K562 (cell line): ENCODE measurements at regions not wholly inside any gene's neighbourhood (a gene's known extent, or its start where the extent isn't known, plus 50 kb on each side); places are given as distances from the start of the nearest gene placed in this dataset.

Experiments used
- BACH1 ChIP-seq: fragments of 200-800 bp; sonication (Bioruptor generic); IDR thresholded peaks from 2 replicates; pipeline ENCODE4 v1.6.1; 2016; ENCODE audit warnings: missing genetic modification characterization, missing compliant biosample characterization
- CHD2 ChIP-seq: IDR thresholded peaks from 2 replicates; pipeline ENCODE4 v1.6.1; 2011; ENCODE audit warnings: low read depth, low read length
- MYC ChIP-seq, 2 experiments: fragments of 250-450 bp in 1 of 2; sonication (Bioruptor Pico) in 1 of 2; IDR thresholded peaks; 2 replicates each; pipeline versions ENCODE4 v1.5.1 to v1.6.1; 2012 to 2021; ENCODE audit warnings: low read depth in 2 of 2, borderline replicate concordance in 1 of 2, improper control_type of control experiment in 1 of 2, low read length in 1 of 2, mild to moderate bottlenecking in 1 of 2, moderate library complexity in 1 of 2
- NFXL1 ChIP-seq: fragments of 450-650 bp; formaldehyde crosslinking; IDR thresholded peaks from 2 replicates; pipeline ENCODE4 v1.4.0; 2021; ENCODE audit warnings: mild to moderate bottlenecking
- RCOR1 ChIP-seq, 2 experiments: IDR thresholded peaks; 2 replicates each; pipeline ENCODE4 v1.6.1; 2012; ENCODE audit warnings: low read depth in 2 of 2, low read length in 2 of 2, borderline replicate concordance in 1 of 2, improper control_type of control experiment in 1 of 2
- SPI1 ChIP-seq: IDR thresholded peaks from 2 replicates; pipeline ENCODE4 v1.6.1; 2011; ENCODE audit warnings: low read depth, low read length, control low read depth, borderline replicate concordance
- TAF7 ChIP-seq: fragments of 450-650 bp; IDR thresholded peaks from 2 replicates; pipeline ENCODE4 v1.6.1; 2016; ENCODE audit warnings: missing genetic modification characterization, missing compliant biosample characterization
- TBL1XR1 ChIP-seq, 2 experiments: IDR thresholded peaks; 2 replicates each; pipeline ENCODE4 v1.6.1; 2012; ENCODE audit warnings: improper control_type of control experiment in 2 of 2, low read length in 2 of 2, mild to moderate bottlenecking in 1 of 2
- U2AF1 ChIP-seq: fragments of 200-400 bp; formaldehyde crosslinking; optimal IDR thresholded peaks from 2 replicates; pipeline ENCODE3; 2017; ENCODE audit warnings: mild to moderate bottlenecking, low read depth, low read length, moderate library complexity
- ZNF134 ChIP-seq: fragments of 250-450 bp; sonication (Bioruptor Pico); conservative IDR thresholded peaks from 2 replicates; pipeline ENCODE4 v1.4.0; 2020
- ZNF143 ChIP-seq: sonication (generic); formaldehyde crosslinking; IDR thresholded peaks from 2 replicates; pipeline ENCODE4 v1.9.0; 2022; ENCODE audit warnings: mild to moderate bottlenecking, missing genetic modification reagents
- TF ChIP-seq, protein P1 (sequence below): sonication (generic); formaldehyde crosslinking; IDR thresholded peaks from 2 replicates; pipeline ENCODE4 v1.9.0; 2022; ENCODE audit warnings: mild to moderate bottlenecking, missing genetic modification reagents

DNA sequence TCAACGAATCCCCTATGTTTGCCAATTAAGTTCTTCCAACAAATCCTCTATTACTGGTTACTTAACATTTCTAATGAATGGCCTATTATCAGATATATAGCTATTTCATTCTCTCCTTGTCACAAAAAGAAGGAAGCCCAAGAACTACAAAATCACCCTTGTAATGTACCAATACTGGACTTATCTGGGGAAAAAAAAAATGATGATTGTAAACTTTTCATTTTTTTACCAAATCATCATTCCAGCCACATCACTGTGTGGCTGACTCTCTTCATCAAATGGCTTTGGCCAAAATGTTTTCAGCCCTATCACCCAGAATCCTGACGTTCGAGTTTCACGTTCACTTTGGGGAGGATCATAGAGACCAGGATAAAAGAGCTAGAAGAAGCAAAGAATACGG is 216.7 kb downstream of the ACTL7B start:
- no peak for TF ChIP-seq ZNF143
- no peak for TF ChIP-seq ZNF134 (CRISPR knock-in tag)
- no peak for TF ChIP-seq BACH1 (tag)
- TF ChIP-seq U2AF1 = no peak
- no peak for TF ChIP-seq NFXL1
- TF ChIP-seq TBL1XR1 (IDR thresholded peaks at IDR 0.05; ENCODE audit: low read length in 2 of 2) = no peak
- TF ChIP-seq MYC (IDR thresholded peaks at IDR 0.05; ENCODE audit: low read depth, low read length) = no peak
- TF ChIP-seq MYC (CRISPR knock-in tag; IDR thresholded peaks at IDR 0.05; ENCODE audit: borderline replicate concordance, low read depth) = no peak
- no peak for TF ChIP-seq SPI1
- no peak for TF ChIP-seq TAF7 (tag)
- TF ChIP-seq RCOR1 (IDR thresholded peaks at IDR 0.05; ENCODE audit: borderline replicate concordance in 1 of 2, low read depth in 2 of 2, low read length in 2 of 2) = no peak
- TF ChIP-seq, protein P1, sequence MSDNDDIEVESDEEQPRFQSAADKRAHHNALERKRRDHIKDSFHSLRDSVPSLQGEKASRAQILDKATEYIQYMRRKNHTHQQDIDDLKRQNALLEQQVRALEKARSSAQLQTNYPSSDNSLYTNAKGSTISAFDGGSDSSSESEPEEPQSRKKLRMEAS (CRISPR knock-in tag) = no peak
- no peak for TF ChIP-seq CHD2
